HepG2 (cell line): ENCODE measurements at regions not wholly inside any gene's neighbourhood (a gene's known extent, or its start where the extent isn't known, plus 50 kb on each side); places are given as distances from the start of the nearest gene placed in this dataset.

Experiments
- ATAC-seq: fragments of 200-7000 bp; cut with Tn5 transposase; 3 replicates; pipeline ENCODE4 v1.9.1; 2020; ENCODE audit warnings: mild to moderate bottlenecking, moderate library complexity
- BruUV-seq: library from RNA; stranded (reverse); fragments of 400-500 nt; replicated peaks from 2 replicates; lab custom pipeline; 2021; lab: Mats Ljungman, UMichigan
- CTCF ChIA-PET: fragments of 300-600 bp; formaldehyde crosslinking; extraction: SDS; loops from one replicate; lab custom pipeline; 2021; ENCODE audit warnings: low total read pairs, inconsistent platforms, low intra/inter-chr PET ratio; lab: Yijun Ruan, JAX
- POLR2A ChIA-PET: fragments of 350-600 bp; sonication (Branson Sonifier 250); formaldehyde crosslinking; loops from one replicate; lab custom pipeline; 2020; ENCODE audit warnings: antibody characterized with exemption, inconsistent platforms; lab: Yijun Ruan, JAX
- DNase-seq: peaks from one replicate; pipeline ENCODE4 v3.0.0-alpha.2; 2015; ENCODE audit warnings: low spot score
- FAIRE-seq: peaks from 3 replicates; lab custom pipeline; 2011; peaks lifted over from hg19 to GRCh38; lab: Jason Lieb, UNC
- H2AFZ ChIP-seq: one replicate; pipeline ENCODE4 v1.6.1; 2011; ENCODE audit warnings: low read length, inconsistent platforms
- H3K27ac ChIP-seq: fragments of 300-600 bp; 3 replicates; pipeline ENCODE4 v1.8.0; 2011; ENCODE audit warnings: mixed run types, mild to moderate bottlenecking, mixed read lengths, low read length, inconsistent platforms; ENCODE audit not compliant: insufficient read depth; ENCODE audit errors: extremely low read length
- H3K27me3 ChIP-seq, 2 experiments: fragments of 200-600 bp in 1 of 2; 2 replicates in 1 of 2; 3 replicates in 1 of 2; pipeline versions ENCODE4 v1.6.0 to v1.8.0; 2011; ENCODE audit warnings: low read length in 2 of 2, mild to moderate bottlenecking in 2 of 2, moderate library complexity in 2 of 2, inconsistent platforms in 1 of 2; ENCODE audit not compliant: insufficient read depth in 2 of 2, control insufficient read depth in 1 of 2
- H3K36me3 ChIP-seq, 2 experiments: fragments of 200-600 bp in 1 of 2; replicated peaks in 1 of 2; 2 replicates in 1 of 2; 3 replicates in 1 of 2; pipeline versions ENCODE4 v1.5.1 to v1.8.0; 2011; ENCODE audit warnings: low read length in 2 of 2, inconsistent platforms in 1 of 2; ENCODE audit not compliant: insufficient read depth in 2 of 2, control insufficient read depth in 1 of 2
- H3K4me1 ChIP-seq: 2 replicates; pipeline ENCODE4 v1.5.1; 2012; ENCODE audit warnings: low read length, inconsistent platforms; ENCODE audit not compliant: insufficient read depth
- H3K4me2 ChIP-seq: 2 replicates; pipeline ENCODE4 v1.6.0; 2011; ENCODE audit warnings: low read depth, low read length, inconsistent platforms
- H3K4me3 ChIP-seq, 3 experiments: fragments of 200-600 bp in 1 of 3; sonication (generic), shearing (Covaris generic) in 1 of 3; replicated peaks in 1 of 3; 2 replicates each; pipeline ENCODE4 v1.5.1; 2011 to 2016; ENCODE audit warnings: low read length in 3 of 3, inconsistent platforms in 2 of 3, low read depth in 2 of 3, mild to moderate bottlenecking in 2 of 3, control low read depth in 1 of 3, mixed read lengths in 1 of 3; ENCODE audit not compliant: insufficient read depth in 1 of 3
- H3K79me2 ChIP-seq: one replicate; pipeline ENCODE4 v1.6.1; 2011; ENCODE audit warnings: low read length, inconsistent platforms; ENCODE audit not compliant: insufficient read depth
- H3K9ac ChIP-seq: 2 replicates; pipeline ENCODE4 v1.6.0; 2011; ENCODE audit warnings: mild to moderate bottlenecking, low read depth, low read length, inconsistent platforms; ENCODE audit not compliant: insufficient read depth
- H3K9me3 ChIP-seq: 2 replicates; pipeline ENCODE4 v1.5.1; 2012; ENCODE audit warnings: mild to moderate bottlenecking, low read length
- H4K20me1 ChIP-seq: 2 replicates; pipeline ENCODE4 v1.6.0; 2011; ENCODE audit warnings: inconsistent platforms, mild to moderate bottlenecking, low read length, moderate library complexity; ENCODE audit not compliant: insufficient read depth
- FOXO1 ChIP-seq: sonication (generic); formaldehyde crosslinking; IDR thresholded peaks from 2 replicates; pipeline ENCODE4 v1.4.0; 2020; ENCODE audit warnings: missing genetic modification reagents
- MBNL3 ChIP-seq: fragments of 250-450 bp; sonication (Bioruptor Pico); conservative IDR thresholded peaks from 2 replicates; pipeline ENCODE4 v1.8.0; 2022; ENCODE audit warnings: mild to moderate bottlenecking, inconsistent platforms
- NR2C2 ChIP-seq: sonication (generic); formaldehyde crosslinking; IDR thresholded peaks from 2 replicates; pipeline ENCODE4 v1.4.0; 2020; ENCODE audit warnings: missing genetic modification reagents, mild to moderate bottlenecking, moderate library complexity, borderline replicate concordance
- ONECUT2 ChIP-seq: sonication (generic); formaldehyde crosslinking; IDR thresholded peaks from 2 replicates; pipeline ENCODE4 v1.4.0; 2020; ENCODE audit warnings: missing genetic modification reagents
- SNAI1 ChIP-seq: sonication (generic); formaldehyde crosslinking; IDR thresholded peaks from 2 replicates; pipeline ENCODE4 v1.5.0; 2020; ENCODE audit warnings: mild to moderate bottlenecking, missing genetic modification reagents, borderline replicate concordance
- SOX6 ChIP-seq, 2 experiments: fragments of 450-650 bp in 1 of 2; sonication (generic) in 1 of 2; formaldehyde crosslinking in 1 of 2; IDR thresholded peaks; 2 replicates each; pipeline versions ENCODE4 v1.4.0 to v1.6.1; 2017 to 2020; ENCODE audit warnings: antibody characterized with exemption in 1 of 2, mild to moderate bottlenecking in 1 of 2, missing genetic modification reagents in 1 of 2
- ZNF724P ChIP-seq: sonication (generic); formaldehyde crosslinking; IDR thresholded peaks from 2 replicates; pipeline ENCODE4 v1.8.0; 2022; ENCODE audit warnings: missing genetic modification reagents, borderline replicate concordance
- WGBS: methylation state at CpG from one replicate; pipeline ENCODE4 v1.1.6; 2017; ENCODE audit warnings: low lambda C conversion rate; 5-methylcytosine and 5-hydroxymethylcytosine counted together
- in situ Hi-C: cut with HindIII; loops from 2 replicates; pipeline ENCODE4 v1.10.0; 2017; ENCODE audit warnings: low pct_unique_long_range_greater_than_20kb; ENCODE audit not compliant: extremely low pct_ligation_motif_present
- intact Hi-C: fragments of 100-400 bp; cut with micrococcal nuclease; formaldehyde crosslinking; loops from one replicate; pipeline ENCODE4 v1.10.0; 2022; ENCODE audit not compliant: unreplicated experiment
- TF ChIP-seq, protein P1 (sequence below): sonication (generic); formaldehyde crosslinking; IDR thresholded peaks from 2 replicates; pipeline ENCODE4 v1.4.0; 2020; ENCODE audit warnings: missing genetic modification reagents, borderline replicate concordance
- TF ChIP-seq, protein P2 (sequence below): IDR thresholded peaks from 2 replicates; pipeline ENCODE4 v1.6.1; 2016; ENCODE audit warnings: missing genetic modification reagents, missing compliant biosample characterization
- TF ChIP-seq, protein P3 (sequence below): sonication (generic); formaldehyde crosslinking; IDR thresholded peaks from 2 replicates; pipeline ENCODE4 v1.4.0; 2020; ENCODE audit warnings: missing genetic modification reagents
- TF ChIP-seq, protein P4 (sequence below): sonication (generic); formaldehyde crosslinking; conservative IDR thresholded peaks from 2 replicates; pipeline ENCODE4 v1.4.0; 2020; ENCODE audit warnings: missing genetic modification reagents

DNA sequence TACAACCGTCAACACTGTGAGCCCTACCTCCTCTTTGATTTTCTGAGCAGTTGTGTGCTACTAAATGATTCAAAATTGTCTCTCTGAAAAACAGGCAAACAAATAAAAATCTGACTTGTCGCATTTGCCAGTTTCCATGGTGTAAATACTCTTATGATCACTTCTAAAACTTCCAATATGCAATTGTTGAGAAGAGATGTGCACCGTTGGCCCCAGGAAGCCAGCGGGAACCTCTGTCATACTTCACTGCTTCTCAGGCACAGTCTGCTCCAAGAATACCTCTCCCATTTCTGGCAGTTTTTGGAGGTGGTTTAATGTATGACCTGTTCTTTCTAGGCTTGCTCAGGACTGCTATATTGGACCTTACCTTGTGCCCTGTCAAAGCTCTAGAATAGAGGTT is 196.0 kb upstream of the NCAM2 start:
- POLR2A ChIA-PET: no interaction called here
- CTCF ChIA-PET: no interaction called here
- TF ChIP-seq, protein P1, sequence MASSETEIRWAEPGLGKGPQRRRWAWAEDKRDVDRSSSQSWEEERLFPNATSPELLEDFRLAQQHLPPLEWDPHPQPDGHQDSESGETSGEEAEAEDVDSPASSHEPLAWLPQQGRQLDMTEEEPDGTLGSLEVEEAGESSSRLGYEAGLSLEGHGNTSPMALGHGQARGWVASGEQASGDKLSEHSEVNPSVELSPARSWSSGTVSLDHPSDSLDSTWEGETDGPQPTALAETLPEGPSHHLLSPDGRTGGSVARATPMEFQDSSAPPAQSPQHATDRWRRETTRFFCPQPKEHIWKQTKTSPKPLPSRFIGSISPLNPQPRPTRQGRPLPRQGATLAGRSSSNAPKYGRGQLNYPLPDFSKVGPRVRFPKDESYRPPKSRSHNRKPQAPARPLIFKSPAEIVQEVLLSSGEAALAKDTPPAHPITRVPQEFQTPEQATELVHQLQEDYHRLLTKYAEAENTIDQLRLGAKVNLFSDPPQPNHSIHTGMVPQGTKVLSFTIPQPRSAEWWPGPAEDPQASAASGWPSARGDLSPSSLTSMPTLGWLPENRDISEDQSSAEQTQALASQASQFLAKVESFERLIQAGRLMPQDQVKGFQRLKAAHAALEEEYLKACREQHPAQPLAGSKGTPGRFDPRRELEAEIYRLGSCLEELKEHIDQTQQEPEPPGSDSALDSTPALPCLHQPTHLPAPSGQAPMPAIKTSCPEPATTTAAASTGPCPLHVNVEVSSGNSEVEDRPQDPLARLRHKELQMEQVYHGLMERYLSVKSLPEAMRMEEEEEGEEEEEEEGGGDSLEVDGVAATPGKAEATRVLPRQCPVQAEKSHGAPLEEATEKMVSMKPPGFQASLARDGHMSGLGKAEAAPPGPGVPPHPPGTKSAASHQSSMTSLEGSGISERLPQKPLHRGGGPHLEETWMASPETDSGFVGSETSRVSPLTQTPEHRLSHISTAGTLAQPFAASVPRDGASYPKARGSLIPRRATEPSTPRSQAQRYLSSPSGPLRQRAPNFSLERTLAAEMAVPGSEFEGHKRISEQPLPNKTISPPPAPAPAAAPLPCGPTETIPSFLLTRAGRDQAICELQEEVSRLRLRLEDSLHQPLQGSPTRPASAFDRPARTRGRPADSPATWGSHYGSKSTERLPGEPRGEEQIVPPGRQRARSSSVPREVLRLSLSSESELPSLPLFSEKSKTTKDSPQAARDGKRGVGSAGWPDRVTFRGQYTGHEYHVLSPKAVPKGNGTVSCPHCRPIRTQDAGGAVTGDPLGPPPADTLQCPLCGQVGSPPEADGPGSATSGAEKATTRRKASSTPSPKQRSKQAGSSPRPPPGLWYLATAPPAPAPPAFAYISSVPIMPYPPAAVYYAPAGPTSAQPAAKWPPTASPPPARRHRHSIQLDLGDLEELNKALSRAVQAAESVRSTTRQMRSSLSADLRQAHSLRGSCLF (CRISPR knock-in tag): no peak
- TF ChIP-seq SNAI1 (CRISPR knock-in tag) (no peak), FOXO1 (CRISPR knock-in tag) (no peak), MBNL3 (CRISPR knock-in tag) (no peak), NR2C2 (CRISPR knock-in tag) (no peak), SOX6 (IDR thresholded peaks at IDR 0.05) (no peak), SOX6 (CRISPR knock-in tag; IDR thresholded peaks at IDR 0.05) (no peak), ZNF724P (no peak), ONECUT2 (CRISPR knock-in tag) (no peak)
- TF ChIP-seq, protein P2, sequence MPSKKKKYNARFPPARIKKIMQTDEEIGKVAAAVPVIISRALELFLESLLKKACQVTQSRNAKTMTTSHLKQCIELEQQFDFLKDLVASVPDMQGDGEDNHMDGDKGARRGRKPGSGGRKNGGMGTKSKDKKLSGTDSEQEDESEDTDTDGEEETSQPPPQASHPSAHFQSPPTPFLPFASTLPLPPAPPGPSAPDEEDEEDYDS: no peak
- TF ChIP-seq, protein P3, sequence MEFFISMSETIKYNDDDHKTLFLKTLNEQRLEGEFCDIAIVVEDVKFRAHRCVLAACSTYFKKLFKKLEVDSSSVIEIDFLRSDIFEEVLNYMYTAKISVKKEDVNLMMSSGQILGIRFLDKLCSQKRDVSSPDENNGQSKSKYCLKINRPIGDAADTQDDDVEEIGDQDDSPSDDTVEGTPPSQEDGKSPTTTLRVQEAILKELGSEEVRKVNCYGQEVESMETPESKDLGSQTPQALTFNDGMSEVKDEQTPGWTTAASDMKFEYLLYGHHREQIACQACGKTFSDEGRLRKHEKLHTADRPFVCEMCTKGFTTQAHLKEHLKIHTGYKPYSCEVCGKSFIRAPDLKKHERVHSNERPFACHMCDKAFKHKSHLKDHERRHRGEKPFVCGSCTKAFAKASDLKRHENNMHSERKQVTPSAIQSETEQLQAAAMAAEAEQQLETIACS (CRISPR knock-in tag): no peak
- TF ChIP-seq, protein P4, sequence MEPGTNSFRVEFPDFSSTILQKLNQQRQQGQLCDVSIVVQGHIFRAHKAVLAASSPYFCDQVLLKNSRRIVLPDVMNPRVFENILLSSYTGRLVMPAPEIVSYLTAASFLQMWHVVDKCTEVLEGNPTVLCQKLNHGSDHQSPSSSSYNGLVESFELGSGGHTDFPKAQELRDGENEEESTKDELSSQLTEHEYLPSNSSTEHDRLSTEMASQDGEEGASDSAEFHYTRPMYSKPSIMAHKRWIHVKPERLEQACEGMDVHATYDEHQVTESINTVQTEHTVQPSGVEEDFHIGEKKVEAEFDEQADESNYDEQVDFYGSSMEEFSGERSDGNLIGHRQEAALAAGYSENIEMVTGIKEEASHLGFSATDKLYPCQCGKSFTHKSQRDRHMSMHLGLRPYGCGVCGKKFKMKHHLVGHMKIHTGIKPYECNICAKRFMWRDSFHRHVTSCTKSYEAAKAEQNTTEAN (CRISPR knock-in tag): no peak

More for the DNA sequence above, 196.0 kb upstream of the NCAM2 start:
- Histone ChIP-seq H3K27me3 (no peaks in the 10 kb centered on the region), H2AFZ (no peak overlapping the region), H3K79me2 (no peaks in the 10 kb centered on the region), H3K4me3 (no peak overlapping the region), H4K20me1 (no peaks in the 10 kb centered on the region), H3K9ac (no peak overlapping the region), H3K27ac (no peak overlapping the region), H3K9me3 (peaks cover 83% of the 10 kb centered on the region), H3K4me1 (no peaks in the 10 kb centered on the region), H3K36me3 (no peaks in the 10 kb centered on the region), H3K4me2 (no peak overlapping the region)
- in situ Hi-C loops: no loop called here
- DNase-seq: no peak
- intact Hi-C loops: no loop called here
- BruUV-seq: no TSS peak
- 2% methylated on average over 4 of the region's 4 CpGs for WGBS
- FAIRE-seq: no peak
- ATAC-seq: no peak
